DND-41 (cell line): ENCODE measurements at regions not wholly inside any gene's neighbourhood (a gene's known extent, or its start where the extent isn't known, plus 50 kb on each side); places are given as distances from the start of the nearest gene placed in this dataset.

Experiments used
- CTCF ChIP-seq: IDR thresholded peaks from 2 replicates; pipeline ENCODE4 v1.5.1; 2012; ENCODE audit warnings: borderline replicate concordance, low read length, moderate library complexity, mild to moderate bottlenecking; ENCODE audit not compliant: poor library complexity, severe bottlenecking; ENCODE audit errors: extremely low read depth
- EZH2 ChIP-seq: IDR thresholded peaks from 3 replicates; pipeline ENCODE4 v1.6.1; 2012; ENCODE audit warnings: borderline replicate concordance, low read depth, mild to moderate bottlenecking, moderate library complexity, low read length, inconsistent platforms; ENCODE audit not compliant: severe bottlenecking

DNA sequence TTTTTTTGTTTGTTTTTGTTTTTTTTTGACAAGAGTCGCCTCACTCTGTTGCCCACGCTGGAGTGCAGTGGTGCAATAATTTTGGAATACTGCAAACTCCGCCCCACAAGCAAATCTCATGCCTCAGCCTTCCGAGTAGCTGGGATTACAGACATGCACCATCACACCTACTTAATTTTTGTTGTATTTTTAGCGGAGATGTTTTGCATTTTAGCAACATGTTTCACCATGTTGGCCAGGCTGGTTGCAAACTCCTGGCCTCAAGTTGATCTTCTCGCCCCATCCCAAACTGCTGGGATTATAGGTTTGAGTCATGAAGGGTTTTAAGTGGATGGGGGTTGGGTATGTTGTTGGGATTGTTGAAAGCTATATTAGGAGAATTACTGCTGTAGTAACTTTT is 270.9 kb upstream of the LCORL start:
- no peak for TF ChIP-seq CTCF
- no peak for TF ChIP-seq EZH2
